ENCODE measurements at regions not wholly inside any gene's neighbourhood (a gene's known extent, or its start where the extent isn't known, plus 50 kb on each side); places are given as distances from the start of the nearest gene placed in this dataset.
A peak's percentile ranks its signal among the peaks of the same experiment; 100 is the strongest.

GRCh38 chr14:65794674-65795279 lies 382.2 kb downstream of the FUT8 start:
- DNase-seq = no peak

GRCh38 chr14:65798216-65798615 lies 385.7 kb downstream of the FUT8 start:
- DNase-seq = no peak

- no peak for DNase-seq
Measured at GRCh38 chr14:65800694-65801093, 388.2 kb downstream of the FUT8 start.

GRCh38 chr14:65802196-65802595 lies 389.7 kb downstream of the FUT8 start:
- no peak for DNase-seq

GRCh38 chr14:65803885-65804284 lies 391.4 kb downstream of the FUT8 start:
- DNase-seq = no peak

GRCh38 chr14:65804439-65805112 lies 392.0 kb downstream of the FUT8 start:
- DNase-seq = no peak

- DNase-seq = no peak
Measured at GRCh38 chr14:65805113-65805473, 392.6 kb downstream of the FUT8 start.

GRCh38 chr14:65808390-65808789 lies 395.9 kb downstream of the FUT8 start:
- DNase-seq = no peak

GRCh38 chr14:65810322-65810721 lies 397.8 kb downstream of the FUT8 start:
- no peak for DNase-seq

- DNase-seq = no peak
Measured at GRCh38 chr14:65813760-65814384, 401.3 kb downstream of the FUT8 start.

- DNase-seq = no peak
Measured at GRCh38 chr14:65815127-65815526, 402.6 kb downstream of the FUT8 start.

GRCh38 chr14:65817011-65817410 lies 404.5 kb downstream of the FUT8 start:
- no peak for DNase-seq

- no peak for DNase-seq
Measured at GRCh38 chr14:65819569-65819968, 407.0 kb downstream of the FUT8 start.

GRCh38 chr14:65821224-65821753 lies 408.8 kb downstream of the FUT8 start:
- no peak for DNase-seq

- DNase-seq = peak; percentile 70
Measured at GRCh38 chr14:65824285-65824977, 411.9 kb downstream of the FUT8 start.

- no peak for DNase-seq
Measured at GRCh38 chr14:65824978-65825299, 412.4 kb downstream of the FUT8 start.

- no peak for DNase-seq
Measured at GRCh38 chr14:65826946-65827345, 414.4 kb downstream of the FUT8 start.

GRCh38 chr14:65827520-65827919 lies 415.0 kb downstream of the FUT8 start:
- no peak for DNase-seq

GRCh38 chr14:65828396-65828795 lies 415.9 kb downstream of the FUT8 start:
- no peak for DNase-seq

GRCh38 chr14:65832431-65833266 lies 420.1 kb downstream of the FUT8 start:
- DNase-seq = no peak

GRCh38 chr14:65833267-65833880 lies 420.8 kb downstream of the FUT8 start:
- no peak for DNase-seq

GRCh38 chr14:65834051-65834450 lies 421.5 kb downstream of the FUT8 start:
- no peak for DNase-seq

All from activated CD8-positive, alpha-beta memory T cell treated with anti-CD3 and anti-CD28 coated beads for 24 hours (primary cell).